Transverse colon (tissue), 4 donors: ENCODE measurements at regions not wholly inside any gene's neighbourhood (a gene's known extent, or its start where the extent isn't known, plus 50 kb on each side); places are given as distances from the start of the nearest gene placed in this dataset.

Source experiments
- DNase-seq: peaks from one replicate; pipeline ENCODE4 v3.0.0-alpha.2; 2019
- H3K27ac ChIP-seq, 4 donors: fragments of 200-600 bp; sonication (generic); 2 replicates each; pipeline ENCODE4 v1.5.1; 2016 to 2018; ENCODE audit warnings: inconsistent platforms in 4 of 4
- H3K27me3 ChIP-seq: fragments of 200-600 bp; sonication (generic); 2 replicates; pipeline ENCODE4 v1.5.1; 2017; ENCODE audit warnings: inconsistent platforms
- H3K36me3 ChIP-seq, 4 donors: fragments of 200-600 bp; sonication (generic); 2 replicates each; pipeline ENCODE4 v1.5.1; 2017 to 2019; ENCODE audit warnings: inconsistent platforms in 4 of 4
- H3K4me1 ChIP-seq, 4 donors: fragments of 200-600 bp; sonication (generic); 2 replicates each; pipeline ENCODE4 v1.5.1; 2017 to 2020; ENCODE audit warnings: inconsistent platforms in 4 of 4
- H3K4me3 ChIP-seq, 4 donors: fragments of 200-600 bp; sonication (generic); 1 replicate in 1 of 4; 2 replicates in 3 of 4; pipeline versions ENCODE4 v1.5.1 to v1.6.1; 2017 to 2019; ENCODE audit warnings: inconsistent platforms in 4 of 4
- H3K9me3 ChIP-seq, 2 donors: fragments of 200-600 bp; sonication (generic); 2 replicates each; pipeline ENCODE4 v1.5.1; 2017 to 2019; ENCODE audit warnings: inconsistent platforms in 2 of 2
- EP300 ChIP-seq: sonication (generic); formaldehyde crosslinking; IDR thresholded peaks from one replicate; pipeline ENCODE4 v1.6.1; 2017; ENCODE audit warnings: antibody characterized with exemption, low read depth
- POLR2A ChIP-seq: fragments of 450-650 bp; IDR thresholded peaks from one replicate; pipeline ENCODE4 v1.6.1; 2016; ENCODE audit warnings: antibody characterized with exemption, mild to moderate bottlenecking, moderate library complexity
- POLR2AphosphoS5 ChIP-seq, 3 donors: sonication (generic); formaldehyde crosslinking; IDR thresholded peaks; one replicate each; pipeline ENCODE4 v1.6.1; 2016; ENCODE audit warnings: antibody characterized with exemption in 3 of 3
- WGBS, 2 donors: methylation state at CpG; one replicate each; pipeline ENCODE4 v1.1.5; 2018; ENCODE audit warnings: low coverage in 1 of 2; 5-methylcytosine and 5-hydroxymethylcytosine counted together
- in situ Hi-C, 4 donors: fragments of 200-750 bp; cut with MboI; loops; one replicate each; pipeline versions ENCODE4 v1.15.0 to v1.15.1; 2017; ENCODE audit warnings: low sequenced_read_pairs in 3 of 4, low pct_ligation_motif_present in 1 of 4, low pct_unique_long_range_greater_than_20kb in 1 of 4
- intact Hi-C: fragments of 100-400 bp; cut with DNase I; formaldehyde crosslinking; loops from one replicate; pipeline ENCODE4 v1.15.1; 2023; ENCODE audit warnings: low total_unique reads
- TF ChIP-seq, protein P1 (sequence below), 5 experiments: fragments of 200-600 bp in 3 of 5; fragments of 450-650 bp in 2 of 5; sonication (generic) in 3 of 5; IDR thresholded peaks; 1 replicate in 2 of 5; 2 replicates in 3 of 5; pipeline ENCODE4 v1.5.1; 2016 to 2017; ENCODE audit warnings: antibody characterized with exemption in 5 of 5, inconsistent platforms in 3 of 5, mild to moderate bottlenecking in 2 of 5, moderate library complexity in 1 of 5

DNA sequence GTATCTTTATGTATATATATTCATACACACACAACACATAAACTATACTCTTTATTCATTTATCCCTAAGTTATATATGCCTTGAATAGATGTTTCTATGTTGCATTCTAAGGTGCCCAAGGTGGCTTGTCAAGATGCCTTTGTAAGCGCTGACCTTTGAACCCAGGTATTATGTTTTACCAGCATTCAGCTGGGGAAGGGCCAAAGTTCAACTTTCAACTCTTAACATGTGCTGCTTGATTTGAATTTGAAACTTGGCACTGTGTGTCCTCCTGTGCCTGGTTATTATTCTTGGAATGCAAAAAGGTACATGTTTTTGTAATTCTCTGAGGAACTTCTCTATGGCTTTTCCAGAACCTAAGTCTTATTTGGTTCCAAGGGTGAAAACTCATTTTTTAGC, 146.5 kb downstream of the EDN1 start:
- H3K4me1 ChIP-seq: peaks cover 0 to 4% (median 0%) of the 10 kb centered on the region in 4 donors
- intact Hi-C loops: no loop called here
- no peak overlapping the region for H3K4me3 ChIP-seq
- in situ Hi-C loops: no loop called here
- H3K9me3 ChIP-seq: peaks cover 0 to 5% of the 10 kb centered on the region in 2 donors
- no peak for DNase-seq
- H3K27me3 ChIP-seq: no peaks in the 10 kb centered on the region
- H3K27ac ChIP-seq: no peak overlapping the region
- no peaks in the 10 kb centered on the region for H3K36me3 ChIP-seq
- no peak for TF ChIP-seq POLR2A
- 63 to 100% methylated on average over 1 of the region's 1 CpG for WGBS, 2 donors

DNA sequence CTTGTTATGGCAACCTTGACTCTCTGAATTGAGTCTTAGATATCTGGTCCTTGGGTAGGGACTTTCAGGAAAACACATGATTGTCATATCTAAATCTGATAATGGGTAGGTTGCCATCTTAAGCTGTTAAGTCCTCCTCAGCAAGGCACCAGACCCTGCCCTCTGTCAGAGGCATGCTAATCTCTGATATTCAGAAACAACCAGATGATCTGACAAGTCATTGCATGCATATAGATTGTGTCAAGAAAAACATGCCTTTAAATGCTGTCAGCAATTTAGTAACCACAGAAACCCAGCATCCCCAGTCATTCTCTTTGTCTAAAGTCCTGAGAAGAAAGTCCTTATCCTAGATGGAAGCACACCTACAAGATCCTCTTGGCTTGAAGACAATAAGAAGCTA, 149.1 kb downstream of the EDN1 start:
- no peak for TF ChIP-seq POLR2A
- H3K36me3 ChIP-seq: no peaks in the 10 kb centered on the region
- H3K27ac ChIP-seq: no peak overlapping the region
- H3K4me3 ChIP-seq: no peak overlapping the region
- in situ Hi-C loops: no loop called here
- intact Hi-C loops: no loop called here
- no peak for DNase-seq
- H3K4me1 ChIP-seq: peaks cover 0 to 4% (median 0%) of the 10 kb centered on the region in 4 donors
- no peaks in the 10 kb centered on the region for H3K27me3 ChIP-seq
- no peaks in the 10 kb centered on the region for H3K9me3 ChIP-seq

DNA sequence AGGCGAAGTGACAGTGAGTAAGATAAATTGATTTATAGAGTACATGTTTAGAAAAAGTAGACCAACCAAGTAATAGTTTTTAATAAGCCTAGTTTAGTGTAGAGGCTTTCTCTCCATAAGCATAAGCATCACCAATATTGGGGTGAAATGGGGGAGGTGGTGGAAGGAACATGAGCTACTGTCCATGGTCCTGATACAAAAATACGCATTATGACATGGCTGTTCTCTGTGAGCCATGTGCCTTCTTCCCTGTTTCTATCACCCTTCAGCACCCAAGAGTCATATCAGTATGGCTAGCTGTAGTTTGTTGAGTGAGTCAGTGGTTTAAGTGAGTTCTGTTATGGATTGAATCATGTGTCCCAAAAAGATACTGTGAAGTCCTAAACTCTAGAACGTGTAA, 150.8 kb downstream of the EDN1 start:
- TF ChIP-seq, protein P1, sequence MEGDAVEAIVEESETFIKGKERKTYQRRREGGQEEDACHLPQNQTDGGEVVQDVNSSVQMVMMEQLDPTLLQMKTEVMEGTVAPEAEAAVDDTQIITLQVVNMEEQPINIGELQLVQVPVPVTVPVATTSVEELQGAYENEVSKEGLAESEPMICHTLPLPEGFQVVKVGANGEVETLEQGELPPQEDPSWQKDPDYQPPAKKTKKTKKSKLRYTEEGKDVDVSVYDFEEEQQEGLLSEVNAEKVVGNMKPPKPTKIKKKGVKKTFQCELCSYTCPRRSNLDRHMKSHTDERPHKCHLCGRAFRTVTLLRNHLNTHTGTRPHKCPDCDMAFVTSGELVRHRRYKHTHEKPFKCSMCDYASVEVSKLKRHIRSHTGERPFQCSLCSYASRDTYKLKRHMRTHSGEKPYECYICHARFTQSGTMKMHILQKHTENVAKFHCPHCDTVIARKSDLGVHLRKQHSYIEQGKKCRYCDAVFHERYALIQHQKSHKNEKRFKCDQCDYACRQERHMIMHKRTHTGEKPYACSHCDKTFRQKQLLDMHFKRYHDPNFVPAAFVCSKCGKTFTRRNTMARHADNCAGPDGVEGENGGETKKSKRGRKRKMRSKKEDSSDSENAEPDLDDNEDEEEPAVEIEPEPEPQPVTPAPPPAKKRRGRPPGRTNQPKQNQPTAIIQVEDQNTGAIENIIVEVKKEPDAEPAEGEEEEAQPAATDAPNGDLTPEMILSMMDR (IDR thresholded peaks at IDR 0.05): no peak
- TF ChIP-seq POLR2AphosphoS5 (IDR thresholded peaks at IDR 0.05): no peak
- TF ChIP-seq EP300: no peak
- no peak for TF ChIP-seq POLR2A
- in situ Hi-C loops: no loop called here
- WGBS, 2 donors: 86 to 91% methylated on average over 3 of the region's 3 CpGs
- DNase-seq: no peak
- no peaks in the 10 kb centered on the region for H3K27me3 ChIP-seq
- intact Hi-C loops: no loop called here
- no peaks in the 10 kb centered on the region for H3K36me3 ChIP-seq
- no peak overlapping the region for H3K4me3 ChIP-seq
- no peaks in the 10 kb centered on the region for H3K9me3 ChIP-seq
- no peak overlapping the region for H3K27ac ChIP-seq
- peaks cover 0 to 4% (median 0%) of the 10 kb centered on the region in 4 donors for H3K4me1 ChIP-seq

DNA sequence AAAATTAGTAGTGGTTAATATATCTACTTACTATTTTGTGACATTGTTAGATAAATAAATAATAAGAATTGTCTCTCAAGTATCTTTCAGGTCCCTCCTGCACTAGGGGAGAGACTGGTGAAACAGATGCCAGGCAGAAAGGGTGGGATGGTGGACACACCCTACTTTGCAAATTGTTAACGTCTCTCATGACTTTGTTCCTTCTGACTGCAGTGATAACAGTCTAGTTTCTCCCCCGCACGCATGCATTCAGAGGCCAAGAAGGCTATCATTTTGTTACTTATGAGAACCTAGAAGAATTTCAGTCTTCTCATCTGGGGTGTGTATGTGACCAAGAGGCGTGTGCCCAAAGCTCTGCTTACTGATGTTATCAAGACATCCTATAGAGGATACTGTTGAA, 152.3 kb downstream of the EDN1 start:
- in situ Hi-C loops (no loop called here), intact Hi-C loops (no loop called here)
- no peak overlapping the region for H3K4me3 ChIP-seq
- no peaks in the 10 kb centered on the region for H3K27me3 ChIP-seq
- TF ChIP-seq, protein P1 (IDR thresholded peaks at IDR 0.05): no peak
- no peak for TF ChIP-seq EP300
- TF ChIP-seq POLR2A: no peak
- TF ChIP-seq POLR2AphosphoS5 (IDR thresholded peaks at IDR 0.05): no peak
- no peak for DNase-seq
- 54 to 60% methylated on average over 3 to 4 of the region's 4 CpGs for WGBS, 2 donors
- H3K27ac ChIP-seq: no peak overlapping the region
- H3K4me1 ChIP-seq: no peaks in the 10 kb centered on the region
- no peaks in the 10 kb centered on the region for H3K9me3 ChIP-seq
- H3K36me3 ChIP-seq: no peaks in the 10 kb centered on the region

DNA sequence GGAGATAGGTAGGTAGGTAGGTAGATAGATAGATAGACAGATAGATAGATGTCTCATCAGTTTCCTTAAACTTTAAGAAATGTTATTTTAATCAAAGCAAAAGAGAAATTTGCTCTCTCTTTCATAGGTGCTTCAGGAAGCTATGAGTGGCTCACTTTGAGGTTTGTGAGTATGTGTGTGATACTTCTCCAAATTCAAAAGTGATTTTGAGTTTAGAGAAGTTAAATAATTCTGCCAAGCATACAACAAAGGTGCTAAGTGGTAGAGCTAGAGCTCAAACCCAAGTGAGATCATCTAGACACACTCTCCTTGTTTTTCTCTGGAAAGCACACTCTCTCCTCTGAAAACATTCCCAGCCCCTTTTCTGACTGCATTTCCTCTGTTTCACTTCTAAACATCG, 156.2 kb downstream of the EDN1 start:
- in situ Hi-C loops: no loop called here
- TF ChIP-seq EP300 (no peak), POLR2AphosphoS5 (IDR thresholded peaks at IDR 0.05) (no peak), POLR2A (no peak)
- TF ChIP-seq, protein P1 (IDR thresholded peaks at IDR 0.05): no peak
- Histone ChIP-seq H3K4me3 (no peak overlapping the region), H3K27ac (no peak overlapping the region), H3K36me3 (no peaks in the 10 kb centered on the region), H3K4me1 (no peaks in the 10 kb centered on the region), H3K9me3 (no peaks in the 10 kb centered on the region), H3K27me3 (no peaks in the 10 kb centered on the region)
- intact Hi-C loops: no loop called here
- WGBS, 2 donors: 68 to 100% methylated on average over 1 of the region's 1 CpG
- no peak for DNase-seq
